ENCODE measurements at regions not wholly inside any gene's neighbourhood (a gene's known extent, or its start where the extent isn't known, plus 50 kb on each side); places are given as distances from the start of the nearest gene placed in this dataset.

GRCh38 chr4:95764961-95765360 is 74.9 kb upstream of the PDHA2 start:
- Histone ChIP-seq H3K9me1 (ENCODE audit: insufficient read depth, low read length) (no peaks in the 10 kb centered on the region), H3K56ac (ENCODE audit: extremely low read depth, insufficient read depth, low read length) (no peak overlapping the region), H2BK120ac (ENCODE audit: low read depth, low read length) (no peak overlapping the region), H3K9ac (ENCODE audit: low read depth, low read length) (no peak overlapping the region), H3K9me3 (ENCODE audit: control insufficient read depth, insufficient read depth, low read length) (peaks cover 10% of the 10 kb centered on the region; the same call in 1 of the 2 replicates), H2AK9ac (replicated peaks; ENCODE audit: low read depth, low read length, poor library complexity) (no peak overlapping the region), H2AFZ (replicated peaks; ENCODE audit: low read length, poor library complexity) (no peak overlapping the region), H2AK5ac (ENCODE audit: low read depth, low read length) (no peak overlapping the region), H3K4me1 (ENCODE audit: control insufficient read depth, insufficient read depth, low read length) (no peaks in the 10 kb centered on the region), H3K4me2 (ENCODE audit: low read depth, low read length) (no peak overlapping the region), H4K20me1 (ENCODE audit: insufficient read depth, low read length) (no peaks in the 10 kb centered on the region), H4K91ac (ENCODE audit: insufficient read depth, low read depth, low read length) (no peak overlapping the region), H3K18ac (ENCODE audit: low read depth, low read length) (no peak overlapping the region), H2BK5ac (ENCODE audit: low read depth, low read length, poor library complexity, severe bottlenecking) (no peak overlapping the region), H4K8ac (ENCODE audit: low read depth in 2 of 2, low read length in 2 of 2) (no peak overlapping the region), H3K23ac (ENCODE audit: low read depth, low read length) (no peak overlapping the region), H3K36me3 (ENCODE audit: control insufficient read depth, insufficient read depth, low read length) (no peaks in the 10 kb centered on the region), H2BK15ac (ENCODE audit: low read depth, low read length) (no peak overlapping the region), H2BK20ac (ENCODE audit: low read depth, low read length) (no peak overlapping the region), H3K27ac (ENCODE audit: insufficient read depth, low read length) (no peak overlapping the region), H3K14ac (replicated peaks; ENCODE audit: low read depth, low read length) (no peak overlapping the region), H3K4me3 (ENCODE audit: insufficient read depth, low read depth, low read length) (no peak overlapping the region), H4K5ac (ENCODE audit: low read depth, low read length) (no peak overlapping the region), H3K4ac (ENCODE audit: low read depth, low read length) (no peak overlapping the region), H3K79me1 (ENCODE audit: low read depth in 1 of 2, low read length in 2 of 2) (no peaks in the 10 kb centered on the region), H3K27me3 (ENCODE audit: control insufficient read depth, insufficient read depth, low read length) (no peaks in the 10 kb centered on the region)
- intact Hi-C loops (cut with micrococcal nuclease), result no loop called here
- CTCF ChIA-PET, result no interaction called here
- POLR2A ChIA-PET (ENCODE audit: unreplicated experiment), result no interaction called here
- in situ Hi-C loops (cut with MboI; ENCODE audit: low sequenced_read_pairs), result no loop called here
- DNase-seq, result no peak
- BruUV-seq (replicated peaks), result no TSS peak
- dilution Hi-C loops (cut with HindIII; ENCODE audit: low sequenced_read_pairs, unreplicated experiment), result no loop called here
- WGBS, 2 experiments (ENCODE audit: extremely low coverage in 2 of 2, insufficient read length in 1 of 2), result no CpG with 5 or more reads among the region's 3 CpGs
- TF ChIP-seq USF2 (IDR thresholded peaks at IDR 0.05; ENCODE audit: low read depth, low read length), result no peak
- no peak for TF ChIP-seq BHLHE40 (IDR thresholded peaks at IDR 0.05; ENCODE audit: low read depth, low read length)
- TF ChIP-seq SMC3 (IDR thresholded peaks at IDR 0.05; ENCODE audit: low read depth, low read length), result no peak
- TF ChIP-seq CEBPB (IDR thresholded peaks at IDR 0.05; ENCODE audit: low read depth, low read length), result no peak
- no peak for TF ChIP-seq RAD21 (IDR thresholded peaks at IDR 0.05; ENCODE audit: low read length)
- no peak for TF ChIP-seq NFE2L2 (IDR thresholded peaks at IDR 0.05; ENCODE audit: low read depth, low read length)
- TF ChIP-seq CTCF (conservative IDR thresholded peaks at IDR 0.05; ENCODE audit: low read depth, low read length), result no peak
- no peak for TF ChIP-seq RFX5 (IDR thresholded peaks at IDR 0.05; ENCODE audit: low read depth, low read length)
- TF ChIP-seq MXI1 (IDR thresholded peaks at IDR 0.05; ENCODE audit: borderline replicate concordance, low read depth, low read length), result no peak
- TF ChIP-seq RCOR1 (IDR thresholded peaks at IDR 0.05; ENCODE audit: insufficient replicate concordance, low read length), result no peak
- TF ChIP-seq, protein P1, sequence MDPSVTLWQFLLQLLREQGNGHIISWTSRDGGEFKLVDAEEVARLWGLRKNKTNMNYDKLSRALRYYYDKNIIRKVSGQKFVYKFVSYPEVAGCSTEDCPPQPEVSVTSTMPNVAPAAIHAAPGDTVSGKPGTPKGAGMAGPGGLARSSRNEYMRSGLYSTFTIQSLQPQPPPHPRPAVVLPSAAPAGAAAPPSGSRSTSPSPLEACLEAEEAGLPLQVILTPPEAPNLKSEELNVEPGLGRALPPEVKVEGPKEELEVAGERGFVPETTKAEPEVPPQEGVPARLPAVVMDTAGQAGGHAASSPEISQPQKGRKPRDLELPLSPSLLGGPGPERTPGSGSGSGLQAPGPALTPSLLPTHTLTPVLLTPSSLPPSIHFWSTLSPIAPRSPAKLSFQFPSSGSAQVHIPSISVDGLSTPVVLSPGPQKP (IDR thresholded peaks at IDR 0.05; ENCODE audit: borderline replicate concordance, low read depth, low read length), result no peak
- TF ChIP-seq CHD1 (IDR thresholded peaks at IDR 0.05; ENCODE audit: low read depth, low read length), result no peak
- TF ChIP-seq MAZ (IDR thresholded peaks at IDR 0.05; ENCODE audit: borderline replicate concordance, low read depth, low read length), result no peak
- no peak for TF ChIP-seq MAFK (IDR thresholded peaks at IDR 0.05; ENCODE audit: low read depth, low read length)
- TF ChIP-seq FOS (IDR thresholded peaks at IDR 0.05; ENCODE audit: low read depth, low read length), result no peak
- TF ChIP-seq POLR2A (IDR thresholded peaks at IDR 0.05; ENCODE audit: low read depth, low read length), result no peak
- no peak for ATAC-seq (ENCODE audit: low read depth)
